GM10266 (cell line): ENCODE measurements at regions not wholly inside any gene's neighbourhood (a gene's known extent, or its start where the extent isn't known, plus 50 kb on each side); places are given as distances from the start of the nearest gene placed in this dataset.

Source experiments
- DNase-seq: peaks from one replicate; pipeline ENCODE4 v3.0.0; 2012; ENCODE audit errors: extremely low spot score
- CTCF ChIP-seq: IDR thresholded peaks from 2 replicates; pipeline ENCODE4 v1.5.1; 2012; ENCODE audit warnings: mild to moderate bottlenecking, low read depth; ENCODE audit not compliant: control insufficient read depth, insufficient read depth; ENCODE audit errors: missing control alignments

GRCh38 chr14:87060405-87060804, 932.6 kb downstream of the GALC start:
- no peak for DNase-seq
- TF ChIP-seq CTCF = no peak

- no peak for TF ChIP-seq CTCF
- DNase-seq = no peak
Observed at GRCh38 chr14:87059060-87059839, 933.7 kb downstream of the GALC start.

- TF ChIP-seq CTCF = no peak
- DNase-seq = no peak
Observed at GRCh38 chr14:87055007-87055406, 938.0 kb downstream of the GALC start.

DNA sequence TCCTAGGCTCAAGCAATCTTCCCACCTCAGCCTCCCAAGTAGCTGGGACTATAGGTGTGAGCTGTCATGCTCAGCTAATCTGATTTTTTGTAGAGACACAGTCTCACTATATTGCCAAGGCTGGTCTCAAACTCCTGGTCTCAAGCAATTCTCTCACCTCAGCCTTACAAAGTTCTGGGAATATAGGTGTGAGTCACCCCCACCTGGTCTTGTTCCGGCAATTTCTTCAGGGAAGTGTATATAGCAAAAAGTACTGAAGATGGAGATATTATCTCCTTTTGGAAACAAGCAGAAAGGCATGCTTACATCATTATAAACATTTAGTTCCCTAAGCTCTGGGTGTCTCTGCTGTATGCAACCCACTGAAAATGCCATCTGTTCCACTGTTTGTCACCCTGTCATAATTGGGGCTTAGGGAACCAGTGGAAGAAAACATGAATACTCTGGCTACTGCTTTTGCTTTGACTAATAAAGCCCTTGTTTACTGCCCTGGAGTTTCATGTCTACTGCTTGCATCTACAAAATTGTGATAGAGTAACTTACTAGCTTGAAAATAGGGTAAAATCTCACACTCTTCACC, 940.2 kb downstream of the GALC start:
- no peak for TF ChIP-seq CTCF
- DNase-seq = no peak

GRCh38 chr14:87050421-87050820, 942.6 kb downstream of the GALC start:
- no peak for DNase-seq
- no peak for TF ChIP-seq CTCF

DNA sequence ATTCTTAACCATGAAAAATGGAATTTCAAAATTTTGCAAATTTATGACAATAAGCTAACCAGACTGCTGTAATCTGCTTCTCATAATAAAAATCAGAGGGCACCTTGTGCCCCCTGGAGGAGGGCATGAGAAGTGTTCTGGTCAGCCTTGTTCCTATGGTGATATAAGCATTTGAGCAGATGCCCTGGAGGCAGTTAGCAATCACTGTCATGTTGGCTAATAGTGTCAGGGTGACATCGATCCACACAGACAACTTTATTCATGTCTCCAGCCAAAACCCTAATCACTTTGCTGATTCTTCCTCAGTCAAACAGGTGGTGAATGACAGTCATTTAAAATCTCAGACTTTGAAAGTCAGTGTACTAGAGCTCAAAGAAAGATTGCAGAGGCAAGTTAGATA, 943.0 kb downstream of the GALC start:
- TF ChIP-seq CTCF = no peak
- DNase-seq = no peak

- no peak for DNase-seq
- TF ChIP-seq CTCF = no peak
Observed at GRCh38 chr14:87046960-87047359, 946.0 kb downstream of the GALC start.
